Muscle layer of duodenum (tissue), 2 donors: ENCODE measurements at regions not wholly inside any gene's neighbourhood (a gene's known extent, or its start where the extent isn't known, plus 50 kb on each side); places are given as distances from the start of the nearest gene placed in this dataset.

ENCODE experiments used
- H3K27ac ChIP-seq: one replicate; pipeline ENCODE4 v1.7.0; 2013; ENCODE audit warnings: mild to moderate bottlenecking, low read length
- H3K27me3 ChIP-seq: one replicate; pipeline ENCODE4 v1.7.0; 2013; ENCODE audit warnings: low read depth, mild to moderate bottlenecking, control low read depth, low read length
- H3K36me3 ChIP-seq, 2 donors: one replicate each; pipeline ENCODE4 v1.7.0; 2013; ENCODE audit warnings: low read length in 2 of 2, control low read depth in 1 of 2, mild to moderate bottlenecking in 1 of 2; ENCODE audit not compliant: insufficient read depth in 2 of 2, control insufficient read depth in 1 of 2
- H3K4me1 ChIP-seq, 2 donors: one replicate each; pipeline ENCODE4 v1.7.0; 2013; ENCODE audit warnings: low read length in 2 of 2, mild to moderate bottlenecking in 2 of 2, control low read depth in 1 of 2, moderate library complexity in 1 of 2; ENCODE audit not compliant: insufficient read depth in 2 of 2, control insufficient read depth in 1 of 2
- H3K4me3 ChIP-seq, 2 donors: one replicate each; pipeline ENCODE4 v1.7.0; 2013; ENCODE audit warnings: low read length in 2 of 2, low read depth in 1 of 2, mild to moderate bottlenecking in 1 of 2
- H3K9me3 ChIP-seq, 2 donors: one replicate each; pipeline ENCODE4 v1.7.0; 2013; ENCODE audit warnings: low read length in 2 of 2, control low read depth in 1 of 2, mild to moderate bottlenecking in 1 of 2; ENCODE audit not compliant: control insufficient read depth in 1 of 2
- donor health status: healthy.

DNA sequence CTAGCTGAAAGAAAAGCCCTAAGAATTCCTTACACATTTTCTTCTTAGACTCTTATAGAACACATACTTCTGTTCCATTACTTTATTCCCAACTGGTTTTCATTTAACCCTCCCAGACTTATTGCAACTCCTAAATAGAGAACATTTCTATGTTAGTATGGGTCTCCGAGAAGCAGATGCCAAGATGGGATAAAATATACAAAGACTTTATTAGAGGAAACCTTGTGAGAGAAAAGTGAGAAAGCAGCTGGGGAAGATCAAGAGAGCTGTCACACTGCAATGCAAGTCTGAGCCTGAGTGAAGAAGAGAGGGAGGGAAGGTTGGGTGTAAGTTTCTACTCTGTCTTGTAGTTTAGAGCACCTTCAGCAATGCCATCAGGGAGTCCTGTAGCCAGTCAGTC lies 979.3 kb downstream of the IGSF11 start:
- Histone ChIP-seq H3K27ac (no peak overlapping the region), H3K36me3 (no peaks in the 10 kb centered on the region), H3K4me3 (no peak overlapping the region), H3K9me3 (no peaks in the 10 kb centered on the region), H3K4me1 (no peaks in the 10 kb centered on the region), H3K27me3 (no peaks in the 10 kb centered on the region)

- H3K27me3 ChIP-seq: no peaks in the 10 kb centered on the region
- H3K27ac ChIP-seq: no peak overlapping the region
- H3K4me3 ChIP-seq: no peak overlapping the region
- H3K9me3 ChIP-seq: no peaks in the 10 kb centered on the region
- no peaks in the 10 kb centered on the region for H3K36me3 ChIP-seq
- no peaks in the 10 kb centered on the region for H3K4me1 ChIP-seq
Measured at GRCh38 chr3:118057086-118057485, 977.6 kb downstream of the IGSF11 start.

DNA sequence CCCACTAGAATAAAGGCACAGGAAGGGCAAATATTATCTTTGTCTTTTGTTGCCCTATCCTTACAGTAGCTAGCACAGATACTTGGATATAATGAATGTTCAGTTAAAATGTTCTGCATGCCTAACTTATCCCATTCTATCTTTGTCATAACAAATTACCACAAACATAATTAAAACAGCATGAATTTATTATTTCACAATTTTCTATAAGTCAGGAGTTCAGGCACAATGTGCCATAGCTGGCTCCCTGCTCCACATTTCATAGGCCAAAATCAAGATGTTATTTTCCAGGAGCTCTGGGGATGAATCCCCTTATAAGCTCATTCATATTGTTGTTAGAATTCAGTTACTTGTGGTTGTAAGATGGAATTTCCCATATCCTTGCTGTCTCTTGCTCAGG lies 975.5 kb downstream of the IGSF11 start:
- Histone ChIP-seq H3K27ac (no peak overlapping the region), H3K9me3 (no peaks in the 10 kb centered on the region)

GRCh38 chr3:118067439-118067838 lies 967.2 kb downstream of the IGSF11 start:
- Histone ChIP-seq H3K36me3 (no peaks in the 10 kb centered on the region), H3K4me1 (no peaks in the 10 kb centered on the region), H3K4me3 (no peak overlapping the region), H3K9me3 (peaks cover 0 to 3% of the 10 kb centered on the region in 2 donors), H3K27me3 (no peaks in the 10 kb centered on the region), H3K27ac (no peak overlapping the region)

More for the DNA sequence above, 975.5 kb downstream of the IGSF11 start:
- Histone ChIP-seq H3K4me1 (no peaks in the 10 kb centered on the region), H3K36me3 (no peaks in the 10 kb centered on the region), H3K4me3 (no peak overlapping the region), H3K27me3 (no peaks in the 10 kb centered on the region)

DNA sequence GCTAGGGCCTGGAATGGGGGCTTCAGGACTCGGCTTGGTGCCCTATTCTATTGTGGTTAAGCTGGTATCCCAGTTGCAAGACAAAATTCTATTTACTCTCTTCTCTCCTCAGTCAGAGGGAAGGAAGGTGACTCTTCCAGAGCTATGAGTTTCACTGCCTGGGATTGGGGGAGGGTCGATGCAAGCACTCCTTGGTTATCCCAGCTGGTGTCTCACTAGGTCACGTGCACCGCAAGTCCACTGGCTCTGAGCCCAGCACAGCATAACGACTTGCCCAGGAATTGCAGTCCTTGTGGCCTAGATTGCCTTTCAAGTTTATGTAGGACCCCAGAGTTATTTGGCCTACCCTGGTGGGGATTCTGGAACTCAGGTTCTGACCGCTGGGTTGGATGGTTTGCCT lies 958.8 kb downstream of the IGSF11 start:
- no peaks in the 10 kb centered on the region for H3K36me3 ChIP-seq
- H3K4me1 ChIP-seq: no peaks in the 10 kb centered on the region
- H3K9me3 ChIP-seq: peaks cover 2 to 7% of the 10 kb centered on the region in 2 donors
- no peaks in the 10 kb centered on the region for H3K27me3 ChIP-seq
- H3K27ac ChIP-seq: no peak overlapping the region
- no peak overlapping the region for H3K4me3 ChIP-seq

GRCh38 chr3:118077332-118077731 lies 957.3 kb downstream of the IGSF11 start:
- no peak overlapping the region for H3K27ac ChIP-seq
- no peaks in the 10 kb centered on the region for H3K4me1 ChIP-seq
- peaks cover 2 to 7% of the 10 kb centered on the region in 2 donors for H3K9me3 ChIP-seq
- no peaks in the 10 kb centered on the region for H3K36me3 ChIP-seq
- no peaks in the 10 kb centered on the region for H3K27me3 ChIP-seq
- no peak overlapping the region for H3K4me3 ChIP-seq

- Histone ChIP-seq H3K4me1 (no peaks in the 10 kb centered on the region), H3K4me3 (no peak overlapping the region), H3K36me3 (no peaks in the 10 kb centered on the region), H3K9me3 (no peaks in the 10 kb centered on the region), H3K27ac (no peak overlapping the region), H3K27me3 (no peaks in the 10 kb centered on the region)
Measured at GRCh38 chr3:118080889-118081288, 953.8 kb downstream of the IGSF11 start.

DNA sequence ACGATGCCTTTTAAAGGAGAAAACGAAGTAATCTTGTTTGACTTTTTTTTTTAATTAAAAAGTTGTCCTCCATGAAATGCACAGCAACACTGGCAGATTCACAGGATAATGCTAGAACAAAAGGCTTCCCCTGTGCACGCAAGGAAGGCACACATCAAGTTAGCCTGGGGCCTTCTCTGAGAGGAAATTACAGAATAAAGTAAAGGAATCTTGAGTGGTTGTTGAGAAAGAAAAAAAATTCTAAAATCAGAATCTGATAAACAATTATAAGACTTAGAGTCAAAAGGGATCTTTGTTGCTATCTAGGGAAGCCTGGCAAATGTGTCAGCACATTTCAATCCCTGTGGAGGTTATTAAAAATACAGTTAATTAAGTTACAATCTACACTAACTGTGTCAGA lies 946.0 kb downstream of the IGSF11 start:
- no peaks in the 10 kb centered on the region for H3K4me1 ChIP-seq
- no peak overlapping the region for H3K4me3 ChIP-seq
- no peaks in the 10 kb centered on the region for H3K27me3 ChIP-seq
- no peaks in the 10 kb centered on the region for H3K36me3 ChIP-seq
- peaks cover 0 to 4% of the 10 kb centered on the region in 2 donors for H3K9me3 ChIP-seq
- no peak overlapping the region for H3K27ac ChIP-seq

GRCh38 chr3:118089563-118089962 lies 945.1 kb downstream of the IGSF11 start:
- Histone ChIP-seq H3K27me3 (no peaks in the 10 kb centered on the region), H3K4me1 (no peaks in the 10 kb centered on the region), H3K36me3 (no peaks in the 10 kb centered on the region), H3K27ac (no peak overlapping the region), H3K9me3 (peaks cover 0 to 4% of the 10 kb centered on the region in 2 donors), H3K4me3 (no peak overlapping the region)

DNA sequence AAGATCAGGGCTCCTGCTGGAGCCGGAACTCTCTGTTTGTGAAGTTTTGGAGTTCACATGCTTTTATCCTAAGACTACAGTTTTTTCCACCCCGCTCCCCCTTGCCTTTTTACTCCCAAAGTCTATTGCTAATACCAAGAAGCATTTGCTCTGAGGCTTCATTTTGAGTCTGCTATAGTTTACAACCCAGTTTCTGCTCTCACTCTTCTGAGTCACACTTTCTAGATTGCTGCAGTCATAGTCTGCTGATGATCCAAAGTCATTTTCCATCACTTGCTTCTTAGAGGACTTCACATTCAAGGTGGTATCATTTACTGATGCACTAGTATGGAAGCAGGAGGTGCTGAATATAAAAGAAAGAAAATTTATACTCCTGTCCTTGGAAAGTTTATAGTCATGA lies 937.4 kb downstream of the IGSF11 start:
- Histone ChIP-seq H3K4me1 (no peaks in the 10 kb centered on the region), H3K27me3 (no peaks in the 10 kb centered on the region), H3K4me3 (no peak overlapping the region), H3K9me3 (peaks cover 0 to 3% of the 10 kb centered on the region in 2 donors), H3K36me3 (no peaks in the 10 kb centered on the region), H3K27ac (no peak overlapping the region)

GRCh38 chr3:118097660-118098059 lies 937.0 kb downstream of the IGSF11 start:
- Histone ChIP-seq H3K27ac (no peak overlapping the region), H3K36me3 (no peaks in the 10 kb centered on the region), H3K4me1 (no peaks in the 10 kb centered on the region), H3K4me3 (no peak overlapping the region), H3K27me3 (no peaks in the 10 kb centered on the region), H3K9me3 (no peaks in the 10 kb centered on the region)

DNA sequence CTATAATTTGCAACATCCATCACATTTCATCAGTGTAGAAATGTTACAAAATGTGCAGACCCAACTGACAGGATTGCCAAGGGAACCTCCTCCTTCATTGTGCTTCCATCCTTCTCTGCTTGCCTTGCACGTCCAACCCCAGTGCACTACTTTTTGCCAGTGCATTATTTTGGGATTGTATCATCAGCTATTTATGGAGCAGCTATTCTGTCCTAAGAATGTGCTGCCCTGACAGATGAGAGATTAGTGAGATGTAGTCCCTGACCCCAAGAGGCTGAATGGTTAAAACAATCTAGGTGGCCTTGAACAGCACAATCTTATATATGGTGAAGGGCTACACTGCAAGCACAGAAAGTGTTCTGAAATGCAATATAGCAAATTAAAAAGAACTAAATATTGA lies 935.8 kb downstream of the IGSF11 start:
- no peaks in the 10 kb centered on the region for H3K36me3 ChIP-seq
- H3K27me3 ChIP-seq: no peaks in the 10 kb centered on the region
- H3K4me1 ChIP-seq: no peaks in the 10 kb centered on the region
- H3K4me3 ChIP-seq: no peak overlapping the region
- H3K9me3 ChIP-seq: no peaks in the 10 kb centered on the region
- no peak overlapping the region for H3K27ac ChIP-seq
